Fibroblast of skin of right quadriceps (primary cell): ENCODE measurements at regions not wholly inside any gene's neighbourhood (a gene's known extent, or its start where the extent isn't known, plus 50 kb on each side); places are given as distances from the start of the nearest gene placed in this dataset.

Experiments used
- DNase-seq: peaks from one replicate; pipeline ENCODE4 v3.0.0-alpha.2; 2013

DNA sequence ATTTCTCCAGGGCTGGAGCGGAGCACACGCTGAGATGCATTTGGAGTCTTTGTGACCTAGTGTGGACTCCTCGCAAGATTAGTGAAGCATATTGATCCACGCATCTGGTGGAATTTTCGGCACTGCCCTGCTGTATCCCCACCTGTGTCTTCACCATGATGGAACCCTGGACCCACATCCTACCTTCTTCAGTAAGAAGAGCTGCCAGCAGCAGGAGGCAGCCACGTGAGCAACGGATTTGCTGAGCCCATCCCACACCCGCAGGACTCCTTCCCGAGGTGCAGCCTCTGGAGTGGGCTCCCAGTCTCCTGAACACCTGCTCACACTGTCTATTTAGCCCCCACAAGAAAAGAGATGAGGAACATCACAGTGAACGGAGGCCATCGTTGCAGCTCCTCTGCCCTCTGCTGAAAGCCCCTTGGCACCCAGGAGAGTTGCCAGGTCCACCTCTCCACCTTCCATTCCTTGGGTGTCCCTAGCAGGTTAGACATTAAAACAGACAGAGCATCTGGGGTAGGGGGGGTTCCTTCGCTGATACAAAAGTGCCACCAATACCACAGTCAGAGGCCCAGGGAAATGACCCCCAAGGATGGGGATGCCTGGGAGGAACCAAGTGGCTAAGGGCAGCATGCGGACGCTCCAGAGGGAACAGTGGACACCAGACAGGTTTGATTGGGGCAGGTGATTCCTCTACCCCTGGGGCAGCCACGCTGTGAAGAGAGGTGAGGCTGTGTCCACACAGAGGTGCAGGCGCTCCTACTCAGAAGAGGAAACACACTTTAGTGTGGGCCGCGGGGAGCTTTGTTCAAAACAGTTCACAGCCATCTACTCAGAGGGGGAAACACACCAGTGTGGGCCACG lies 302.8 kb upstream of the SALL3 start:
- no peak for DNase-seq

- DNase-seq = no peak
These were observed 301.9 kb upstream of the SALL3 start for GRCh38 chr18:78677483-78678317.

- no peak for DNase-seq
These were observed 301.3 kb upstream of the SALL3 start for GRCh38 chr18:78678318-78678695.

GRCh38 chr18:78679031-78679430 lies 300.6 kb upstream of the SALL3 start:
- no peak for DNase-seq

GRCh38 chr18:78679613-78680260 lies 299.9 kb upstream of the SALL3 start:
- DNase-seq = no peak

- DNase-seq = no peak
These were observed 298.2 kb upstream of the SALL3 start for GRCh38 chr18:78681396-78681795.

DNA sequence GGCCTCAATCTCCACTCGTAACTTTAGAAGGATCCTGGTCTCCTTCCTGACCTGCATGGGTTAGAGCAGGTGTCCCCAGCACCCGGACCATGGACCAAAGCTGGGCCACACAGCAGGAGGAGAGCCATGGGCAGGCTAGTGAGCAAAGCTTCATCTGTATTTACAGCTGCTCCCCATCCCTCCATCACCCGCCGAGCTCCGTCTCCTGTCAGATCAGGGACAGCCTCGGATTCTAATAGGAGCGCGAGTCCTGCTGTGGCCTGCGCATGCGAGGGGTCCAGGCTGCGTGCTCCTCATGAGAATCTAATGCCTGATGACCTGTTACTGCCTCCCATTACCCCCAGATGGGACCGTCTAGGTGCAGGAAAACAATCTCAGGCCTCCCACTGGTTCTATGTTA lies 297.7 kb upstream of the SALL3 start:
- DNase-seq = no peak

GRCh38 chr18:78682716-78683115 lies 296.9 kb upstream of the SALL3 start:
- DNase-seq = no peak

- DNase-seq = no peak
These were observed 296.2 kb upstream of the SALL3 start for GRCh38 chr18:78683191-78684010.

- DNase-seq = no peak
These were observed 294.2 kb upstream of the SALL3 start for GRCh38 chr18:78685250-78685979.

- DNase-seq = no peak
These were observed 293.6 kb upstream of the SALL3 start for GRCh38 chr18:78685980-78686530.

- DNase-seq = no peak
These were observed 292.5 kb upstream of the SALL3 start for GRCh38 chr18:78686976-78687685.

DNA sequence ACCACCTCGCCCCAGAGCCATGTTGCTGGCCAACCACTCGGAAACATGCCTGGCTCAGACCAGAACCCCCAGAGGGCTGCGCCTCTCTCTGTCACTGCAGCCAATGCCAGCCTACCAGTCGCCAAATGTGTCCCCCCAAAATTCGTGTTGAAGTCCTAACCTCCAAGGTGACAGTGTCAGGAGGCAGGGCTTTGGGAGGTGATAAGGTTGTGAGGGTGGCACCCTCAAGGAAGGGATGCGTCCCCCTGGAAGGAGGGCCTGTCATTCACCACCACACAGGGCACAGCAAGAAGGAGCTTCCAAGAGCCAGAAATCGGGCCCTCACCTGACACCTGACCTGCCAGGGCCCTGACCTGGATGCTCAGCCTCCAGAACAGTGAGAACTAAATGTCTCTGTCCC lies 291.9 kb upstream of the SALL3 start:
- no peak for DNase-seq

- no peak for DNase-seq
These were observed 291.4 kb upstream of the SALL3 start for GRCh38 chr18:78688249-78688648.

GRCh38 chr18:78688916-78689315 lies 290.7 kb upstream of the SALL3 start:
- DNase-seq = no peak

DNA sequence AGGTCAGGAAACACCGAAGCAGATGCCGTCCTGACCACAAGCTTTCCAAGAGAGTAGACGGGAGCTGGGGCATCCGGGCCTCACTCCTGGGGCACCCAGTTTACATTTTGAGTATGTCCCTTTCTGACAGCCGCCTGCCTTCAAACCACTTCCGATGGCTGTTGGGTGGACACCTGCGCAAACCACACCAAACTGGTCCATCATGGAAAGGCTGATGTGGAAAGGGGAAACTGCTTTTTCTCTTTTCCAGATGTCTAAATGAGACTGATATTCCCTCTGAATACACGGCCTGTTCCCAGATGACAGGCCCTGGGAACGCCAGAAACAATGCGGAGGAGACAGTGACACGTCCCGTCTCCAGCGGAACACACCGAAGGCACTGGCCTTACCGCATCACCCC lies 290.0 kb upstream of the SALL3 start:
- no peak for DNase-seq

GRCh38 chr18:78692105-78692504 lies 287.5 kb upstream of the SALL3 start:
- no peak for DNase-seq

GRCh38 chr18:78693429-78693828 lies 286.2 kb upstream of the SALL3 start:
- DNase-seq = no peak

DNA sequence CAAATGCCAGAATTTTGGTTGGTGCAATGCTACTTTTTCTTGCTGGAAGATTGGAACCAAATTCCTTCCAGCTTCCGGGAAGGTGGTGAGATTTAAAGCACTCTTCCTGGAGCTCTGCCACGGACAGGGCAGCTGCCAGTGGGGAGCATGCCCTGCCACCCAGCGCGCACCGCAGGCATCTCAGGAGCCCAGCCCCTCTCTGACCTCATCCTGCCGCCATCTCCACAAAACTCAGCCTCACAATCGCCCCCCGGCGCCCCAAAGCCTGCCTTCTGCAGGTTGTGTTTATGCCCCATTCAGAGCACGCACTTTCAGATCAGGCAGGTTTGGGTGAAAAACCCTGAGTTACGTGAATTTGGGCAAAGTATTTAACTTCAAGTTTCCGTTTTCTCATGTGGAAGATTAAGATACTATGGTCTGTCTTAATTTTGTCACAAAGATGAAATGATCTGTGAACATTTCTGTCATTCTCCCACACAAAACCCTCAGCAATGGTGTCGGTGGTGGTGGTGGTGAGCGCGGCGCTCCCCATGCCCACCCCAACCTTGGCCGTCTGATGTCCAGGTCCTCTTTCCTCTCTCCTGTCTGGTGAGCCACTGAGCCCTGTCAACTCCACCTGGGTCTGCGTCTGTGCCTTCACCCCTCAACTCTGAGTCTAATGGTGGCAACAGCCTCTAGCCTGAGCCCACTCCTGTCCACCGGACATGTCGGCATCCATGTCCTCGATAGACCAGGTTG lies 282.8 kb upstream of the SALL3 start:
- DNase-seq = no peak

GRCh38 chr18:78697446-78697845 lies 282.2 kb upstream of the SALL3 start:
- no peak for DNase-seq
